Right lobe of liver (tissue), 6 donors: ENCODE measurements at regions not wholly inside any gene's neighbourhood (a gene's known extent, or its start where the extent isn't known, plus 50 kb on each side); places are given as distances from the start of the nearest gene placed in this dataset.
A peak's percentile ranks its signal among the peaks of the same experiment; 100 is the strongest.

Experiments
- ATAC-seq, 4 donors: fragments of 200-7000 bp; cut with Tn5 transposase; one replicate each; pipeline ENCODE4 v1.9.1; 2020; ENCODE audit warnings: mild to moderate bottlenecking in 4 of 4, moderate library complexity in 4 of 4
- DNase-seq, 3 donors: peaks; one replicate each; pipeline ENCODE4 v3.0.0-alpha.2; 2020
- H3K27ac ChIP-seq, 3 donors: fragments of 200-600 bp; one replicate each; pipeline ENCODE4 v1.8.0; 2022
- H3K27me3 ChIP-seq, 2 donors: fragments of 200-600 bp; one replicate each; pipeline ENCODE4 v1.8.0; 2022
- H3K36me3 ChIP-seq, 4 donors: fragments of 200-600 bp; sonication (generic) in 1 of 4; one replicate each; pipeline versions ENCODE4 v1.5.1 to v1.8.0; 2017 to 2022; ENCODE audit warnings: control low read depth in 1 of 4
- H3K4me1 ChIP-seq, 4 donors: fragments of 200-600 bp; sonication (generic) in 1 of 4; one replicate each; pipeline versions ENCODE4 v1.5.1 to v1.8.0; 2017 to 2022; ENCODE audit warnings: control low read depth in 1 of 4
- H3K4me3 ChIP-seq, 3 donors: fragments of 200-600 bp; one replicate each; pipeline ENCODE4 v1.8.0; 2022
- H3K9me3 ChIP-seq, 4 donors: fragments of 200-600 bp; sonication (generic) in 1 of 4; one replicate each; pipeline versions ENCODE4 v1.5.1 to v1.8.0; 2017 to 2022; ENCODE audit warnings: control low read depth in 1 of 4
- CTCF ChIP-seq, 4 donors: fragments of 200-600 bp in 3 of 4; fragments of 450-650 bp in 1 of 4; IDR thresholded peaks; one replicate each; pipeline versions ENCODE4 v1.5.1 to v1.8.0; 2016 to 2022; ENCODE audit warnings: antibody characterized with exemption in 4 of 4, mild to moderate bottlenecking in 2 of 4
- POLR2A ChIP-seq: fragments of 450-650 bp; IDR thresholded peaks from one replicate; pipeline ENCODE4 v1.6.1; 2017; ENCODE audit warnings: antibody characterized with exemption, mild to moderate bottlenecking
- WGBS: methylation state at CpG from one replicate; pipeline ENCODE4 v1.1.6; 2018; ENCODE audit warnings: low coverage, low lambda C conversion rate; ENCODE audit not compliant: insufficient coverage; ENCODE audit errors: missing lambda C conversion rate; 5-methylcytosine and 5-hydroxymethylcytosine counted together
- intact Hi-C, 2 donors: fragments of 100-400 bp; cut with DNase I; formaldehyde crosslinking; loops; one replicate each; pipeline versions ENCODE4 v1.11.2 to v1.14.1; 2022
- donor health status: DM: no; HTN: yes; CAD: no.
- donor health status: DM: no; HTN: no; CAD: no.
- donor health status: DM: no; HTN: no; CAD: no.
- donor health status: DM: no; HTN: yes; CAD: no.
- donor health status: DM: no; HTN: yes; CAD: no.

- Histone ChIP-seq H3K36me3 (no peaks in the 10 kb centered on the region), H3K9me3 (peaks cover 0 to 5% (median 0%) of the 10 kb centered on the region in 4 donors), H3K27me3 (no peaks in the 10 kb centered on the region), H3K4me1 (no peaks in the 10 kb centered on the region), H3K4me3 (no peak overlapping the region), H3K27ac (no peak overlapping the region)
- WGBS: 59% methylated on average over 3 of the region's 5 CpGs
- ATAC-seq (no peak), DNase-seq (no peak)
- intact Hi-C loops: no loop called here
- TF ChIP-seq POLR2A (no peak), CTCF (IDR thresholded peaks at IDR 0.05) (no peak)
Observed at GRCh38 chr1:172912765-172913260, 137.9 kb downstream of the TNFSF18 start.

GRCh38 chr1:172914501-172915144 lies 136.1 kb downstream of the TNFSF18 start:
- intact Hi-C loops: no loop called here
- TF ChIP-seq POLR2A: no peak
- TF ChIP-seq CTCF (IDR thresholded peaks at IDR 0.05): no peak
- Histone ChIP-seq H3K9me3 (peaks cover 0 to 5% (median 0%) of the 10 kb centered on the region in 4 donors), H3K36me3 (no peaks in the 10 kb centered on the region), H3K27me3 (no peaks in the 10 kb centered on the region), H3K4me1 (no peaks in the 10 kb centered on the region), H3K4me3 (no peak overlapping the region), H3K27ac (no peak overlapping the region)
- peak in 1 of 4 donors; percentile 27 for ATAC-seq
- DNase-seq: no peak
- WGBS: 31% methylated on average over 3 of the region's 3 CpGs

DNA sequence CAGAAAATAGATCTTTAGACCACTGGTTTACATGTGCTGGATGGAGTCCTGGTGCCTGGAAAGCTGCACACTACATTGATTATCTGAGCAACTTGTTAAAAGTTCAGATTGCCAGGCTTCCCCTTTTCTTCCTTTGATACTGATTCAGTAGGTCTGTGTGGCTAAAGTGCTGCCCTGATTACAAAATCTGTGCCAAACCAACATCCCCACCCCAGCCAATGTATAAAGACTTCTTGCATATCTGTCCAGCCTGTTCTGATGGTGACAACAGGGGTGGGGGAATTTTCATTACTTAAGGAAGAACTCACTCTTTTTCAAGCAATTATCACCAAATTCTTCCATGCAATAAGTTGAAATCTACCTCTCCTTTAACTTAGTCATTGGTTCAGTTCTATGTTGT lies 135.5 kb downstream of the TNFSF18 start:
- Histone ChIP-seq H3K4me1 (no peaks in the 10 kb centered on the region), H3K27ac (no peak overlapping the region), H3K27me3 (no peaks in the 10 kb centered on the region), H3K36me3 (no peaks in the 10 kb centered on the region), H3K9me3 (peaks cover 0 to 5% (median 0%) of the 10 kb centered on the region in 4 donors), H3K4me3 (no peak overlapping the region)
- TF ChIP-seq POLR2A: no peak
- TF ChIP-seq CTCF (IDR thresholded peaks at IDR 0.05): no peak
- ATAC-seq (no peak), DNase-seq (no peak)
- intact Hi-C loops: no loop called here

- peaks cover 0 to 5% (median 0%) of the 10 kb centered on the region in 4 donors for H3K9me3 ChIP-seq
- H3K36me3 ChIP-seq: no peaks in the 10 kb centered on the region
- 88% methylated on average over 2 of the region's 2 CpGs for WGBS
- no peak for TF ChIP-seq POLR2A
- no peak for TF ChIP-seq CTCF (IDR thresholded peaks at IDR 0.05)
- ATAC-seq (no peak), DNase-seq (no peak)
- no peak overlapping the region for H3K4me3 ChIP-seq
- no peaks in the 10 kb centered on the region for H3K4me1 ChIP-seq
- H3K27ac ChIP-seq: no peak overlapping the region
- intact Hi-C loops: no loop called here
- no peaks in the 10 kb centered on the region for H3K27me3 ChIP-seq
Observed at GRCh38 chr1:172916116-172916515, 134.6 kb downstream of the TNFSF18 start.

GRCh38 chr1:172917972-172918371 lies 132.8 kb downstream of the TNFSF18 start:
- ATAC-seq (no peak), DNase-seq (no peak)
- H3K9me3 ChIP-seq: peaks cover 0 to under 1% (median 0%) of the 10 kb centered on the region in 4 donors
- H3K4me1 ChIP-seq: no peaks in the 10 kb centered on the region
- intact Hi-C loops: no loop called here
- H3K36me3 ChIP-seq: no peaks in the 10 kb centered on the region
- 75% methylated on average over 2 of the region's 2 CpGs for whole genome bisulfite sequencing
- H3K27ac ChIP-seq: no peak overlapping the region
- H3K4me3 ChIP-seq: no peak overlapping the region
- TF ChIP-seq POLR2A: no peak
- TF ChIP-seq CTCF (IDR thresholded peaks at IDR 0.05): no peak
- no peaks in the 10 kb centered on the region for H3K27me3 ChIP-seq
